Endothelial cell of umbilical vein (primary cell): ENCODE measurements at regions not wholly inside any gene's neighbourhood (a gene's known extent, or its start where the extent isn't known, plus 50 kb on each side); places are given as distances from the start of the nearest gene placed in this dataset.

Source experiments
- BruUV-seq: library from RNA; stranded (reverse); fragments of 400-500 nt; replicated peaks from 2 replicates; lab custom pipeline; 2021; lab: Mats Ljungman, UMichigan
- CTCF ChIA-PET: fragments of 300-600, 350-600 bp; sonication (Branson Sonifier 250); formaldehyde crosslinking; loops from one replicate; lab custom pipeline; 2021; ENCODE audit warnings: antibody characterized with exemption, inconsistent platforms; lab: Charles Lee
- POLR2A ChIA-PET: fragments of 300-600, 350-600 bp; sonication (Branson Sonifier 250); formaldehyde crosslinking; loops from one replicate; lab custom pipeline; 2021; ENCODE audit warnings: antibody characterized with exemption, inconsistent platforms; lab: Charles Lee
- DNase-seq: peaks from one replicate; pipeline ENCODE4 v3.0.0-alpha.2; 2011; ENCODE audit warnings: low read depth, low spot score
- FAIRE-seq: peaks from 2 replicates; lab custom pipeline; 2011; peaks lifted over from hg19 to GRCh38; lab: Jason Lieb, UNC
- H2AFZ ChIP-seq: 2 replicates; pipeline ENCODE4 v1.6.0; 2012; ENCODE audit warnings: low read depth, low read length, control low read depth, inconsistent platforms
- H3K27ac ChIP-seq: 2 replicates; pipeline ENCODE4 v1.5.1; 2011; ENCODE audit warnings: low read depth, mild to moderate bottlenecking, control low read depth, low read length, moderate library complexity; ENCODE audit not compliant: insufficient read depth
- H3K27me3 ChIP-seq, 2 experiments: 2 replicates each; pipeline versions ENCODE4 v1.6.0 to v1.6.1; 2011; ENCODE audit warnings: low read length in 2 of 2, mixed read lengths in 1 of 2; ENCODE audit not compliant: control insufficient read depth in 2 of 2, insufficient read depth in 2 of 2
- H3K36me3 ChIP-seq, 2 experiments: 2 replicates in 1 of 2; 3 replicates in 1 of 2; pipeline ENCODE4 v1.5.1; 2011; ENCODE audit warnings: low read length in 2 of 2, mild to moderate bottlenecking in 1 of 2, moderate library complexity in 1 of 2; ENCODE audit not compliant: control insufficient read depth in 2 of 2, insufficient read depth in 2 of 2; ENCODE audit errors: extremely low read depth in 1 of 2
- H3K4me1 ChIP-seq: 3 replicates; pipeline ENCODE4 v1.5.1; 2011; ENCODE audit warnings: mild to moderate bottlenecking, low read length; ENCODE audit not compliant: control insufficient read depth, insufficient read depth; ENCODE audit errors: extremely low read depth
- H3K4me2 ChIP-seq: 2 replicates; pipeline ENCODE4 v1.6.1; 2011; ENCODE audit warnings: low read length, control low read depth, mixed read lengths; ENCODE audit not compliant: insufficient read depth
- H3K4me3 ChIP-seq, 3 experiments: fragments of 200-600 bp in 1 of 3; sonication (generic), shearing (Covaris generic) in 1 of 3; replicated peaks in 1 of 3; 2 replicates each; pipeline ENCODE4 v1.5.1; 2011 to 2016; ENCODE audit warnings: control low read depth in 3 of 3, low read length in 3 of 3, mild to moderate bottlenecking in 2 of 3, inconsistent platforms in 1 of 3, low read depth in 1 of 3, moderate library complexity in 1 of 3; ENCODE audit not compliant: insufficient read depth in 1 of 3
- H3K79me2 ChIP-seq: 2 replicates; pipeline ENCODE4 v1.6.0; 2012; ENCODE audit warnings: low read length, inconsistent platforms; ENCODE audit not compliant: control insufficient read depth, insufficient read depth
- H3K9ac ChIP-seq: replicated peaks from 2 replicates; pipeline ENCODE3; 2011; ENCODE audit warnings: low read length, control low read depth; ENCODE audit not compliant: insufficient read depth; ENCODE audit errors: extremely low read depth
- H3K9me1 ChIP-seq: replicated peaks from 3 replicates; pipeline ENCODE4 v1.6.0; 2011; ENCODE audit warnings: mild to moderate bottlenecking, low read length; ENCODE audit not compliant: control insufficient read depth, insufficient read depth; ENCODE audit errors: extremely low read depth
- H3K9me3 ChIP-seq: replicated peaks from 2 replicates; pipeline ENCODE4 v1.5.1; 2012; ENCODE audit warnings: low read length, inconsistent platforms; ENCODE audit not compliant: control insufficient read depth, insufficient read depth
- H4K20me1 ChIP-seq: replicated peaks from 2 replicates; pipeline ENCODE3; 2011; ENCODE audit warnings: mild to moderate bottlenecking, low read length; ENCODE audit not compliant: control insufficient read depth, insufficient read depth; ENCODE audit errors: extremely low read depth
- FOS ChIP-seq: IDR thresholded peaks from 2 replicates; pipeline ENCODE4 v1.6.1; 2011; ENCODE audit warnings: mild to moderate bottlenecking, low read length, moderate library complexity, borderline replicate concordance; ENCODE audit not compliant: insufficient read depth
- GATA2 ChIP-seq: IDR thresholded peaks from 2 replicates; pipeline ENCODE4 v1.7.0; 2011; ENCODE audit warnings: low read depth, mild to moderate bottlenecking, moderate library complexity, mixed read lengths, low read length; ENCODE audit not compliant: insufficient read length, insufficient read depth
- MYC ChIP-seq: IDR thresholded peaks from one replicate; pipeline ENCODE4 v1.6.1; 2011; ENCODE audit warnings: mild to moderate bottlenecking, low read depth, low read length
- POLR2A ChIP-seq: IDR thresholded peaks from 2 replicates; pipeline ENCODE4 v1.6.1; 2012; ENCODE audit warnings: low read depth, mild to moderate bottlenecking, control low read depth, low read length
- POLR2AphosphoS5 ChIP-seq: IDR thresholded peaks from 2 replicates; pipeline ENCODE4 v1.6.1; 2012; ENCODE audit warnings: low read depth, mild to moderate bottlenecking, control low read depth, low read length, moderate library complexity; ENCODE audit not compliant: insufficient read depth
- dilution Hi-C: fragments of 300-500 bp; cut with MboI; formaldehyde crosslinking; loops from one replicate; pipeline ENCODE4 v1.15.0; 2019; ENCODE audit warnings: low sequenced_read_pairs; ENCODE audit not compliant: extremely low pct_ligation_motif_present
- intact Hi-C: fragments of 100-400 bp; cut with micrococcal nuclease; formaldehyde crosslinking; loops from one replicate; pipeline ENCODE4 v1.10.0; 2022

DNA sequence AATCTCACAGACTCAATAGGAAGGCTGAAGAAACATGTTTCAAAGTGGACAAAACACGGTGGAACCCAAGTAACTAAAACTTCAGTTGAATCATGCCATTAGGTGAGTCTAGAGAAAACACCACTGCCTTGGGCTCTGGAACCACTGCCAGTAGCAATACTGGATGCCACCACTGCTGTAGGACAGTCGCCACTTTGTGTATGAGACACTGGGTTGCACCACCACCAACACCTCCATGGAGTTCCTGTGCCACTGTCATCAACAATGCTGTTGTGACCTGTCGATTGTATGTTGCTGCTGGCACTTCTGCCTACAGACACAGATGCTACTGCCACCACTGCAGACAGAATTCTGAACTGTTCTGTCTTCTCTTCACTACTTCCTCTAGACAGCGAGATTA is 686.7 kb downstream of the METTL4 start:
- intact Hi-C loops (no loop called here), dilution Hi-C loops (no loop called here)
- ChIA-PET POLR2A (no interaction called here), CTCF (no interaction called here)
- no peak for DNase-seq
- H3K27me3 ChIP-seq, result no peaks in the 10 kb centered on the region
- no peaks in the 10 kb centered on the region for H3K4me1 ChIP-seq
- no peaks in the 10 kb centered on the region for H3K9me1 ChIP-seq
- peaks cover 3% of the 10 kb centered on the region for H3K9me3 ChIP-seq
- no peak overlapping the region for H2AFZ ChIP-seq
- no peak for FAIRE-seq
- H4K20me1 ChIP-seq, result no peaks in the 10 kb centered on the region
- TF ChIP-seq POLR2A, result no peak
- TF ChIP-seq MYC, result no peak
- no peak for TF ChIP-seq POLR2AphosphoS5
- no peak for TF ChIP-seq GATA2
- H3K4me3 ChIP-seq, result no peak overlapping the region
- no peak overlapping the region for H3K9ac ChIP-seq
- no peaks in the 10 kb centered on the region for H3K79me2 ChIP-seq
- BruUV-seq, result no TSS peak
- no peaks in the 10 kb centered on the region for H3K36me3 ChIP-seq
- no peak overlapping the region for H3K4me2 ChIP-seq
- H3K27ac ChIP-seq, result no peak overlapping the region

- no peak overlapping the region for H3K27ac ChIP-seq
- H2AFZ ChIP-seq, result no peak overlapping the region
- no peaks in the 10 kb centered on the region for H3K79me2 ChIP-seq
- TF ChIP-seq GATA2, result no peak
- TF ChIP-seq POLR2A, result no peak
- TF ChIP-seq FOS, result no peak
- no peak overlapping the region for H3K9ac ChIP-seq
- DNase-seq (no peak), FAIRE-seq (no peak)
- no TSS peak for BruUV-seq
- POLR2A ChIA-PET, result no interaction called here
- CTCF ChIA-PET, result interaction anchor here (1.0 kb wide), 1 partner anchor 213 kb away, joined by 4 read pairs; no protein-coding TSS in a partner anchor
- dilution Hi-C loops, result no loop called here
- peaks cover 2% of the 10 kb centered on the region for H3K9me3 ChIP-seq
- H3K4me1 ChIP-seq, result no peaks in the 10 kb centered on the region
- H3K4me3 ChIP-seq, result no peak overlapping the region
- H3K36me3 ChIP-seq, result no peaks in the 10 kb centered on the region
- H3K27me3 ChIP-seq, result no peaks in the 10 kb centered on the region
- intact Hi-C loops, result no loop called here
- no peaks in the 10 kb centered on the region for H3K9me1 ChIP-seq
- no peak overlapping the region for H3K4me2 ChIP-seq
- no peaks in the 10 kb centered on the region for H4K20me1 ChIP-seq
Observed at GRCh38 chr18:1891641-1892040, 679.7 kb downstream of the METTL4 start.
